ENCODE measurements at regions not wholly inside any gene's neighbourhood (a gene's known extent, or its start where the extent isn't known, plus 50 kb on each side); places are given as distances from the start of the nearest gene placed in this dataset.
A peak's percentile ranks its signal among the peaks of the same experiment; 100 is the strongest.

DNA sequence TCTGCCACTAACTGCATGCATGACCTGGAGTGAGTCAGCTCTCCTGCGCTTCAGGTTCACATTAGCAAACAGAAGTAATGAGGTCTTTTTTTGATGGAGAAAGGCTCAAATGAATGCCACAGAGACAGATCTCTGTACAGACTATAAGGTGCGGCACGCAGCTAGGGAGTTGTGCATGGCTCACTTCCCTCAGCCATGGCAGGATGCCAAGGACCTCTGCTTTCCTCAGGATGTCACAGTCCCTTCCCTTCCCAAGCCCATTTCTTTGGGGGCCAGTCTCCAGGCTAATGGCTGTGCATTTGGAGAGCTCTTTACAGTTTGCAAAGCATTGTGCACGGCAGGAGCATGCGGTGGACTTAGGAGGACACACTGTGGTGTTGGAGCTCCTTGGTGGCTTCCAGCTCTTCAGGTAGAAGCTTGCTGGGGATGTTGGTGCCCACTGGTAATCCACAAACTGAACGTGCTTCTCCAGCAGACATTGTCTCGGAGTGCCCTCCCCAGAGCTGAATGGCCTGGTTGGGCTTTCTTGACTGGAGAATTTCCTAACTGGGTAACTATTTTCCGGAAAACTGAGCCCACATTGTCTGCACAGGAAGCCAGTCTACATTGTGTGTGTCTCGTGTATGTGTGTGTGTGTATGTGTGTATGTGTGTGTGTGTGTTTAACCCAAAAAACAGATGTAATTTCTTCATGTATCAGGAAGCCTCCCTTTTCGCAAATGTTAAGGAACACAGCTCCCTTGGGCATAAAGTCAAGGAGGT, 172.5 kb upstream of the TLE3 start:
- in situ Hi-C loops (cut with MboI) (no loop called here), intact Hi-C loops (cut with micrococcal nuclease) (loop anchor here (10.0 kb wide), 1 partner anchor 215 kb away; no protein-coding TSS in a partner anchor)
- peaks cover 23 to 63% of the 10 kb centered on the region in 2 experiments; a peak in 4 of 5 replicates for H3K27me3 ChIP-seq (ENCODE audit: control insufficient read depth in 2 of 2, insufficient read depth in 2 of 2, low read length in 2 of 2)
- no peaks in the 10 kb centered on the region for H3K4me1 ChIP-seq (replicated peaks in 1 of 2; ENCODE audit: control insufficient read depth in 2 of 2, insufficient read depth in 2 of 2, low read length in 2 of 2)
- ChIA-PET CTCF (ENCODE audit: low intra/inter-chr PET ratio) (no interaction called here), POLR2A (interaction anchor here (1.3 kb wide), 1 partner anchor 15 kb away, joined by 4 read pairs; no protein-coding TSS in a partner anchor)
- H3K27ac ChIP-seq (ENCODE audit: extremely low read depth, low read depth, low read length): no peak overlapping the region
- H3K79me2 ChIP-seq (ENCODE audit: control insufficient read depth, insufficient read depth, low read length): no peaks in the 10 kb centered on the region
- no peak for DNase-seq (ENCODE audit: extremely low read depth in 1 of 4, low spot score in 3 of 4)
- no peak overlapping the region for H2AFZ ChIP-seq (ENCODE audit: low read depth, low read length)
- H4K20me1 ChIP-seq (replicated peaks; ENCODE audit: control insufficient read depth, insufficient read depth, low read length): no peaks in the 10 kb centered on the region; the same call in 1 of the 2 replicates
- H3K36me3 ChIP-seq (ENCODE audit: control insufficient read depth, insufficient read depth, low read length): no peaks in the 10 kb centered on the region
- no peaks in the 10 kb centered on the region for H3K9me3 ChIP-seq (replicated peaks; ENCODE audit: control insufficient read depth, insufficient read depth, low read depth, low read length)
- no peak for FAIRE-seq
- no peak overlapping the region for H3K4me3 ChIP-seq
- BruUV-seq (replicated peaks): no TSS peak
- H3K4me2 ChIP-seq (ENCODE audit: insufficient read depth, low read length): no peak overlapping the region
- H3K9me1 ChIP-seq (ENCODE audit: control insufficient read depth, insufficient read depth, low read length): no peaks in the 10 kb centered on the region
- under 1% methylated on average over 10 of the region's 10 CpGs for WGBS (ENCODE audit: insufficient coverage, low coverage, missing lambda C conversion rate)
- TF ChIP-seq NFIC (IDR thresholded peaks at IDR 0.05) (peak; percentile 19; the same call in 1 of the 2 replicates), ZNF589 (CRISPR knock-in tag; IDR thresholded peaks at IDR 0.05; ENCODE audit: low read depth) (no peak)
- ATAC-seq: no peak; the same call in 2 of the 3 replicates
- no peak overlapping the region for H3K9ac ChIP-seq (ENCODE audit: insufficient read depth in 1 of 2, low read depth in 2 of 2, low read length in 2 of 2)

DNA sequence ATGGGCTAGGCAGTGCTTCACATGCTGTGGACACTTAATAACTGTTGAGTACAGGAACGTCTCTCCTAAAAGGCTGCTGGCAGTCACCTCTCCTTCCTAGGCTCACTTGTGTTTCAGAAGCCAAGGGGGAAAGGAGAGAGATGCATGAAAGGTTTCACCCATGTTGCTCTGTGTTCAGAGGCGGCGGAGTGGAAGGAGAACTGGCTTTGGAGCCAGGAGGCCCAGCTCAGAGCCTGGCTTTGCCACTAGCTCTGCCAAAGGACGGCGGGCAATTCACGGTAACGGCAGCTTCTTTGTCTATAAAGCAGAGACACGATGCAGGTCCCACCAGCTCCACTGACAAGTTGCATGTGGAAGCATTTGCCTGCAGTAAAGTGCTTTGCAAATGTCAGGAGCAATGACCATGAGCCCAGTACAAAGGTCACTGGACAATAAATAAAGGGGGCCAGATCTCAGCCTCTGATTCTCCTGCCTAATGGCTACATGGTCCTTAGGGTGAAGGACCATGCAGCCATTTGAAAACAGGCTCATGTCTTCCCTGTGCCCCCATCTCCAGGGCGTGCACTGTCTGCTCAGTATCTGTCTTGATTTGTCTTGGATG, 171.7 kb upstream of the TLE3 start:
- ChIA-PET POLR2A (interaction anchor here (0.5 to 1.7 kb wide), 3 partner anchors 9 to 27 kb away, joined by 3 to 4 read pairs (median 4); no protein-coding TSS in a partner anchor), CTCF (ENCODE audit: low intra/inter-chr PET ratio) (no interaction called here)
- Histone ChIP-seq H3K27me3 (ENCODE audit: control insufficient read depth in 2 of 2, insufficient read depth in 2 of 2, low read length in 2 of 2) (peaks cover 23 to 63% of the 10 kb centered on the region in 2 experiments; a peak in 4 of 5 replicates), H3K4me2 (ENCODE audit: insufficient read depth, low read length) (no peak overlapping the region), H3K9me3 (replicated peaks; ENCODE audit: control insufficient read depth, insufficient read depth, low read depth, low read length) (no peaks in the 10 kb centered on the region), H3K36me3 (ENCODE audit: control insufficient read depth, insufficient read depth, low read length) (no peaks in the 10 kb centered on the region), H4K20me1 (replicated peaks; ENCODE audit: control insufficient read depth, insufficient read depth, low read length) (no peaks in the 10 kb centered on the region; the same call in 1 of the 2 replicates), H3K9me1 (ENCODE audit: control insufficient read depth, insufficient read depth, low read length) (no peaks in the 10 kb centered on the region), H3K79me2 (ENCODE audit: control insufficient read depth, insufficient read depth, low read length) (no peaks in the 10 kb centered on the region), H3K4me3 (no peak overlapping the region), H3K9ac (ENCODE audit: insufficient read depth in 1 of 2, low read depth in 2 of 2, low read length in 2 of 2) (no peak overlapping the region), H3K4me1 (replicated peaks in 1 of 2; ENCODE audit: control insufficient read depth in 2 of 2, insufficient read depth in 2 of 2, low read length in 2 of 2) (no peaks in the 10 kb centered on the region; a peak in 1 of 5 replicates), H3K27ac (ENCODE audit: extremely low read depth, low read depth, low read length) (no peak overlapping the region), H2AFZ (ENCODE audit: low read depth, low read length) (no peak overlapping the region)
- no peak for DNase-seq (ENCODE audit: extremely low read depth in 1 of 4, low spot score in 3 of 4)
- intact Hi-C loops (cut with micrococcal nuclease): loop anchor here (10.0 kb wide), 1 partner anchor 215 kb away; no protein-coding TSS in a partner anchor
- BruUV-seq (replicated peaks): no TSS peak
- no peak for FAIRE-seq
- TF ChIP-seq ASH1L (IDR thresholded peaks at IDR 0.05; ENCODE audit: borderline replicate concordance, low read depth, partially characterized antibody) (no peak), KAT2B (IDR thresholded peaks at IDR 0.05; ENCODE audit: low read depth, low read length) (no peak), TEAD4 (IDR thresholded peaks at IDR 0.05; ENCODE audit: low read length) (no peak), TEAD4 (CRISPR knock-in tag; IDR thresholded peaks at IDR 0.05; ENCODE audit: borderline replicate concordance) (no peak)
- 3% methylated on average over 7 of the region's 9 CpGs for WGBS (ENCODE audit: insufficient coverage, low coverage, missing lambda C conversion rate)
- in situ Hi-C loops (cut with MboI): no loop called here
- no peak for ATAC-seq
